Stimulated activated CD4-positive, alpha-beta T cell treated with anti-CD3 and anti-CD28 coated beads, Interleukin-12 subunit alpha, Interleukin-12 subunit beta, amount 100 ng/mL, for 4 hours (primary cell): ENCODE measurements at regions not wholly inside any gene's neighbourhood (a gene's known extent, or its start where the extent isn't known, plus 50 kb on each side); places are given as distances from the start of the nearest gene placed in this dataset.
"Not testable (repeated sequence)": the region's sequence is repeated elsewhere in the genome, so short reads cannot be mapped to it uniquely, and the experiment has no call there.

Source experiments
- DNase-seq: peaks from one replicate; pipeline ENCODE4 v3.0.0-alpha.2; 2020

GRCh38 chr12:69030321-69030720 lies 97.3 kb upstream of the CPM start:
- no peak for DNase-seq

- DNase-seq = no peak
Measured at GRCh38 chr12:69036533-69036932, 103.6 kb upstream of the CPM start.

GRCh38 chr12:69036999-69037398 lies 104.0 kb upstream of the CPM start:
- DNase-seq = no peak

GRCh38 chr12:69039911-69040310 lies 106.9 kb upstream of the CPM start:
- no peak for DNase-seq

- no peak for DNase-seq
Measured at GRCh38 chr12:69042557-69042956, 109.6 kb upstream of the CPM start.

GRCh38 chr12:69042970-69043369 lies 110.0 kb upstream of the CPM start:
- no peak for DNase-seq

GRCh38 chr12:69044887-69045286 lies 111.9 kb upstream of the CPM start:
- no peak for DNase-seq

GRCh38 chr12:69045430-69045829 lies 112.5 kb upstream of the CPM start:
- no peak for DNase-seq

GRCh38 chr12:69046363-69046762 lies 113.4 kb upstream of the CPM start:
- no peak for DNase-seq

GRCh38 chr12:69046920-69047319 lies 113.9 kb upstream of the CPM start:
- no peak for DNase-seq

- DNase-seq = no peak
Measured at GRCh38 chr12:69047990-69048389, 115.0 kb upstream of the CPM start.

GRCh38 chr12:69049855-69050254 lies 116.9 kb upstream of the CPM start:
- DNase-seq = not testable (repeated sequence)

GRCh38 chr12:69052613-69053408 lies 119.8 kb upstream of the CPM start:
- DNase-seq = peak; percentile 30

GRCh38 chr12:69054343-69055056 lies 121.5 kb upstream of the CPM start:
- no peak for DNase-seq

GRCh38 chr12:69055280-69055679 lies 122.3 kb upstream of the CPM start:
- no peak for DNase-seq

- no peak for DNase-seq
Measured at GRCh38 chr12:69055706-69056105, 122.7 kb upstream of the CPM start.

GRCh38 chr12:69056743-69057515 lies 124.0 kb upstream of the CPM start:
- DNase-seq = no peak

GRCh38 chr12:69057742-69058141 lies 124.8 kb upstream of the CPM start:
- DNase-seq = no peak

- DNase-seq = peak; percentile 16
Measured at GRCh38 chr12:69059465-69060457, 126.8 kb upstream of the CPM start.

GRCh38 chr12:69061574-69061973 lies 128.6 kb upstream of the CPM start:
- DNase-seq = no peak

GRCh38 chr12:69062621-69063237 lies 129.8 kb upstream of the CPM start:
- DNase-seq = no peak
